HG03108 (cell line): ENCODE measurements at regions not wholly inside any gene's neighbourhood (a gene's known extent, or its start where the extent isn't known, plus 50 kb on each side); places are given as distances from the start of the nearest gene placed in this dataset.

Source experiments
- ATAC-seq: cut with Tn5 transposase; IDR thresholded peaks from one replicate; pipeline ENCODE4 v1.9.1; 2021; ENCODE audit warnings: moderate library complexity; ENCODE audit not compliant: unreplicated experiment

DNA sequence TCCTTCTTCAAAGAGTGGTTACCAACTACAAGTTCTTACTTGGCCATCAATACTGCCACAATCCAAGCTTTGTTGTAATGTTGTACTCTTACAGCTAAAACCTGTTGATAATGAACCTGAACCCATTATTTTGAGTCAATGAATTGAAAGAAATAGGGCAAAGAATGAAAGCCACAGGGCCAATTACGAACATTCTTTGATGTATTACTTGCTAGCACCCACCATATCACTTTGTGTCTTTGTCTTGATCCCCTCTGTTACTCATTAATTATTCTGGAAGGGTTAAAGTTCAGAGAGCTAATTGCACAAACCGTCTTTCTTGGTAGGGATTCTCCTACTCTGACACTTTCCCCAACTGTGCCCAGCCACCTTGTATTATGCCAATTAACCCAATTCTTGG, 53.2 kb upstream of the TFEC start:
- no peak for ATAC-seq

DNA sequence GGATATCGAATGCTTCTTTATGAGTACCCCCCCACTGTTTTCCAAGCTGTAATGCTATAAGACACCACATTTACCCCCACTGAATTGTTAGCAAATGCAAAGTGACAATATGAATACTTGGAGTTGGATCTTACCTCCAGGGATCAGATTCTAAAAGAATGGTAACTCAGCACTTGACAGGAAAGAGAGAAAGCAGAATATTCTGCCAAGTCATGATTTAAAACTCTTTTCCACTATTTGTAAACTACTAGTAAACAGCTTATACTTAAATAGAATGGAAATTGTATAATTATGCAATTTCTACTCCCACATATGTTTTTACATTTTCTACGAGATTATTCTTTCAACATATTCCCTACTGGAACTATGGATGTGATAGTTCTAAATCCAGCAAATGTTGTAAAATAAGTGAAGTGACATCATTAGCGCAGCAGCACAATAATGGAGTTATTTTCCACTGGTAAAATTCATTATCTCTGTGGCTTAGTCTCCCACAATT, 56.0 kb upstream of the TFEC start:
- ATAC-seq = no peak

DNA sequence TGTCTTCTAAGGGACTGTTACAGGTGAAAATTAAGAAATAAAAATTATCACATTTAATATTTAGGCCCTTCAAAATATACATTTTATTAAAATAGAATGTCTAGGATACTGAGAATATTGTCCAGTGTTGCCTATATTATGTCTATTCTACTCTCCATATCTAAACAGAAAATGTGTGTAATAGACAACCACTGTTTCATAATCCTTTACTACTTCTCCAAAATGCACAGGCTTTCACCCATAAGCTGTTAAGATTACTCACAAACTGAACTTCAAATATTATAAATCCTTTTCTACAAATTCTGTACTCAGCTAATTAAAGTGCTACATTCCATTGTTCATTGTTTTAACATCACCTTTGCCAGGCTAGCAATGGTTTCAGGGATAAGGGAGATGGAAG, 56.7 kb upstream of the TFEC start:
- ATAC-seq = no peak

DNA sequence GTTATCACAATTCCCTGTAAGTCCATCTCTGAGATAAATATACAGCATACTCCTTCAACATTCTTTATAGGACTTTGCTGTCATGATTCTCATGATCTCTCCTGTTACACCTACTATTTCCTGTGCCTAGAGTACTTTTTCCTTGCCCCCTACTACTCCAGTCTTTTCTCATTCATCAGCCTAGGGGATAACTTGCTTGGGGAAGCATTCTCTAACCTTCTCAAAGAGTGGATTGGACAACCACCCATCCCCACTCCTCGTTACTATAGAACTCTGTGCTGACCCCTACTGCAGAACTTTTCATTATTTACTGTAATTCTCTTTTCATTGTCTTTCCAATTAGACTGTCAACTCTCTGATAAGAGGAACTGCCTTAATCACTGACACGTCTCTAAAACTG, 57.4 kb upstream of the TFEC start:
- ATAC-seq = no peak

DNA sequence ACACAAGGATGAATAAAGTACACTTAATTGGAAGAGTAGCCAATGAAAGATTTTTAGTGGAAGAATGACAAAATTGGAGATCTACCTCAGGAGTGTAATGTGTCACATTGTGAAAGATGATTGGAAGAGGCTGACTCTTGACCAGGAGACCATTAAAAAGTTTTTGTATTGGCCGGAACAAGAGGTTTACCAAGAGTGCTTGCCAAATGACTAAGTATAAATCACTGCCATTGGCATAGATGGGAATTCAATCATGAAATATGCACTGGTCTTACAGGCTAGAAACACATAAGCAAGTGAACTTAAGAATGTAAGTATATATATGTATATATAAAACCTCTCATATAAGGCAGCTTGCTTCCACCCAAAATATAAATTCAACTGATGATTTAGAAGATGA, 58.7 kb upstream of the TFEC start:
- ATAC-seq = no peak

DNA sequence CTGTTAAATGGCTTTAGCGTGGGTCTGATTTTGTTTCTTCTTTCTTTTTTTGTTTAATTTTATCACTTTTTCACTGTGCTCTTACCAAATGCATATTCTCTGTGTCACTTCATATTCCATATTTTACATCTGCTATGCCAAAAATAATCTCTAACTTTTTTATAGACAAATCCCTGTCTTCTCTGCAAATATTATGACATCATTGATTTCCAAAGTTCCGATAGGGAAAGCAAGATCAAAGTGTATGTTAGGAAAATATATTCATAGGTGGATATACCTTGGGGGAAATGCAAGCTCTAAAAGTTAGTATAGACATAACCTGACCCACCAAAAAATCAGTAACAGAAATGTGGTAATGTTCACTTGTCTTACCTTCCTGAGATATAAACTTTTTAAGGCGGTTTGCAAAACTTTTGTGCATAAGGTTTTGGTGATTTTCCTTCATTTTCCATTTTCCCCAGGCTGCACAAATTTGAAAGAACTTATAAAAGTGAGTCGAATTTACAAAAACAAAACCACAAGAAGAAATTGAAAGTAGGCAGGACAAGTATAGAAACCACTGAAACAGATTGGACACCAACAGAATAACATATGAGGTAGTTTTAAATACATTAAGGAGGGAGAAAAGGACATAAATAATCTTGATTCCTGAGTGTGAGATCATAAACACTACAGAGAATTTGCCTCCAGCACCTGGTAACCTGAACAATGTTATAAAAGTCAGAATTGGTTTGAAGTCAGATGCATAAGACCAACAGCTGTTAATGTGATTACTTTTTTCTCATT, 63.1 kb upstream of the TFEC start:
- no peak for ATAC-seq

DNA sequence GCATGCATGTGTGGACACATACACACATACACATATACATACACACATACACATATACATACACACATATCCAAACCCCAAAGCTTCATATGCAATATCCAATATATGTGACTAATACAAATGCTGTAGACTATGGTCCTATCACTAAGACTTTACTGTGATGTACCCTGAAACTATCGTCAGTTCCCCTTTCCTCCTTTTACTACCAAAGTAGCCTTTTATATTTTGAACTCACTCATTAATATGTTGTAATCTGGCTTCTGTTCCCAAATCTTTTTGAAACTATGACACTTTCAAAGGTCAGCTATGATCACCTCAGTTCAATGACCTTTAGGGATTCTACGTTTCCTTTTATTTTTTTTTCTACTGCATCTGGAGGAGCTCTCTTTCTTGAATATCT, 64.8 kb upstream of the TFEC start:
- no peak for ATAC-seq

DNA sequence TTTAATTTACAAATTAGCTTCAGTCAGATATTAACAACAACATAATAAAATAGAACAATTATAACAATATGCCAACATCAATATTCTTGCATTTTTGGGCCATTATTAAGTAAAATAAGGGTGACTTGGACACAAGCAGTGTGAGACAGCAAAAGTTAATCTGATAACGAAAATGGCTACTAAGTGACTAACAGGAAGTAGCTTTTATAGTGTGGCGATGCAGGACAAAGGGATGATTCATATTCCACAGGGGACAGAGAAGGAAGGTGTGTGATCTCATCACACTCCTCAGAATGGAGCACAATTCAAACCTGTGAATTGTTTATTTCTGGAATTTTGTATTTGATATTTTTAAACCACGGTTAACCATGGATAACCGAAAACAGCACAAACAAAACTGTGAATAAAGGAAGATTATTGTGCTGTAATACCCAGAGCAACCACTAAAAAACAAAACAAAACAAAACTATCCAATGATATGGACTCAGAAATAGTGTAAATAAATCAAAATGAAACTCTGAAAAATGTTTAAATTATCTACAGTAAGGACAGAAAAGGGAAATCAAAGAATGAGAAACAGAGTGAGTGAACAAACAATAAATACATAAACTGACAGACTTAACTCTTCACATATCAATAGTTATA, 66.9 kb upstream of the TFEC start:
- no peak for ATAC-seq

DNA sequence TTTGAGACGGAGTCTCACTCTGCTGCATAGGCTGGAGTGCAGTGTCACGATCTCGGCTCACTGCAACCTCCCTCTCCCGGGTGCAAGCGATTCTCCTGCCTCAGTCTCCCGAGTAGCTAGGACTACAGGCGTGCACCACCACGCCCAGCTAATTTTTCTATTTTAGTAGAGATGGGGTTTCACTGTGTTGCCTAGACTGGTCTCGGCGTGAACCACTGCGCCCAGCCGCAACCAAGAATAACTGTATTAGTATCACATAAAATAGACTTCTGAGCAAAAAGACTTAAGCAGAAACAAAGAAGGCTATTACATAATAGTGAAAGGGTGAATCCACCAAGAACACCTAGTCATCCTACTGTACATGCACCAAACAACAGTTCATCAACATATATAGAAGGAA, 67.6 kb upstream of the TFEC start:
- no peak for ATAC-seq

DNA sequence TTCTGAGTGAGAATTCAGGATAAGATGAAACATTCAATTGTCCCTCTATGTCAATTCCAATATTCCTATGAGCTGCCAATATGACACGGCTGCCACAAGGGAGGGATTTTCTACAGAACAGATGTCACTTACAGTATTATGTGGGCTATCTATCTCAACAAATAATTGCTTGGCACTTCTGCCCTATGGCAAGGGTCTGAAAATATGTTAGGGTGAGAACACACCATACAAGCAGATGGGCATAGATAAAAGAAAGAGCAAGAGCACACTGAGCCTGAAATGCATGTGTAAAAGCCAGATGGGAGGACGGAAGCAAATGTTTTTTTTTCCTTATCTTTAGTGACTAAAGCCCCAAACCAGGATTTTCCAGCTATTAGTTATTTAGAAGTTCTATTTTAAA, 70.1 kb upstream of the TFEC start:
- ATAC-seq = no peak

DNA sequence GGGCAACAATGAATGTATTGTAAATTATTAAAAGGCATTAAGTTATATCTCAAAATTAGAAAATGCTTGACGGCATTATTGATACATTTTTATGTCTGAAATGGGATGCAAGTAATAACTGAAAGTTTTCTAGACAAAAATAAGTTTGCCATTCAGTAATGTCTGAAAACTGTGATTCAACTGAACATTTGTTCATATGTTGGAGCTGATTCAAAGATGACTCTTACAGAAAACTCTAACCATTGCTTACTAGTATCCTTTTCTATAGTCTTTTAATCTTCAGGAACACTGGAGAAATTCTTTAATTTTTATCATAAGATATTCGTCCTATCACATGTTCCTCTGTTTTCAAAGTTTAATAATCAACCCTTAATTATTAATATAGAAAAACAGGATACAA, 71.1 kb upstream of the TFEC start:
- no peak for ATAC-seq

DNA sequence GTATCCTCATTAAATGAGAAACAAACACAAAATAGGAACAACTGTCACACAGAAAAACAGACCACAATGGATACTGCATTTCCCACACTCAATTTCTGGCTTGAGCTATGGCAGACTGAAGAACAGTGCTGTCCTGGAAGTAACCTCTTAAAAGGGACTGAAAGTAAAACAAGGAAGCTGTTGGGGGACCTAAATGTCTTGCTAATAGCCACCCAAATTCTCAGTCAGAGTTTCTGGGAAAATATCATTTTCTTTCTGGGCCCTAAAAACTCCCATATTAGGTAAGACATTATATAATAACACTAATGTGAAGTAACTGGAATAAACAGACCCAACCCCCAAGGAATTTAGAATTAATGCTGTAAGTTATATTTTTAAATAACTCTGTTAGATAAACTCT, 80.9 kb upstream of the TFEC start:
- no peak for ATAC-seq

DNA sequence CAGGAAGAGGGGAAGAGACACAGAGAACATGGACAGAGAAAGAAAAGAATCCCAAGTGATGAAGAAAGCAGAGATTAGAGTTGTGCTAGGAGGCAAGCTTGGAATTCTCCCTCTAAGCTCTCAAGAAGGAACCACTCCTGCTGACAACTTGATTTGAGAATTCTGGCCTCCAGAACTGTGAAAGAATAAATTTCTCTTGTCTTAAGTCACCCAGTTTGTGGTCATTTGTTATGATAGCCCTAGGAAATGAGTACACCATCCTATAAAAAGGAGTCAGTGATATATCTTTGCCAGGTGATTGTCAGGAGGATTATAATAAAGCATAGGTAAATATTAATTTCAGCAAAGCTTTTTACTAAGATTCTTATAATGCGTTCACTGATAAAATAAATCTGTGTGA, 82.7 kb upstream of the TFEC start:
- ATAC-seq = no peak

DNA sequence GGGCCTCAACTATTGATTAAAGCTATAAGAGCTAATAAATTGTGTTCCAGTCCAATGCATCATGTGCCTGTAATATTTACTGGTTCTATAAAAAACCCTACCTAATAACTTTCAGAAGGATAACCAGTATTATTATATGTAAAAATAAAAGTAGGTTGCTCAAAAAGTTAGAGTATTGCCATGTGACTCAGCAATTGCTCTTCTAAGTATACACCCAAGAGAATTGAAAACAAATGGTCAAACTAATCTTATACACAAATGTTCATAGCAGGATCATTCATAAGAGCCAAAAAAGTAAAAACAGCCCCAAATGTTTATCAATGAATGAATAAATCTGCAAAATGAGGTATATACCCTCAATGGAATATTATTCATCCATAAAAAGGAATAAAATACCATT, 89.5 kb upstream of the TES start:
- ATAC-seq = no peak

DNA sequence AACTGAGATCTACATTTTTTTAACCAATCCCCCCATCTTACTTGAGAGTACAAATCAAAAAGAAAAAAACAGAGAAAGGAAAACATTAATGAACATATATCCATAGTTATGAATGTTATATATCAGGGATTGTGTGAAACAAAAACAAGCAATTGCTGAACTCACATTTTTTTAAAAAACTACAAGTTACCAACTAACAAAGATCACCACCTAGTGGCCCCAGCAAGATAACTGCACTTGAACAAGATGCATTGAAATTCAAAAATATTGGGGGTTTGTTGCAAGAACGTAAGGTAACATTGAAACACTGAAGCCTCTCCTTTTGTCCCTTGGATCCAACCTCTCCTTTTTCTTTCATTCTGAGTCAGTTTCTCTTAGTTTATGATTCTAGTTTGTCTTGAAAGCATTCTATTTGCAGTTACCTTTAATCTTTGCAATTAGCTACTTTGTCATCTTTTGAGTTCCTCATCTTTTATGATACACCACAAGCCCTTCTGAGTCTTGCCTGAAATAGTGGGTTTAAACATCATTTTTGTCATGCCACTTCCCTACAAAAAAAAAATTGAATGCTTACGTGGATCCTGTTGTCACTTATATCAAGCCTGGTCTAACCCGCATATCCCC, 87.3 kb upstream of the TES start:
- ATAC-seq = no peak

DNA sequence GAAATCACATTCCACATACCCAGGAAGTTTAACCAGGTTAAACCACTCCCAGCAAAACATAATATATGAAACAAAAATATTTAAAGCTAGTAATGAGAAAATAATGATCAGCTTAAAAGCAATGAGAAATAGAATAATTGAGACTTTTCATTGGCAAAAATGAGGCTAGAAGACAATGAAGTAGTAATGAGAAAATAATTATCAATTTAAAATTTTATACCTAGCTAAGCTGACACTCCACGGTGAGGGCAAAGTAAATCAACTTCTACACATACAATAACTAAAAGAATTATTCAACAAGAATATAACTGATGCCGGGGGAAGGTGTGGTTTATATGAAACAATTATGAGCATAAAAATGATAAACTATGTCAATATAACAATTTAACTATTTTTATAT, 82.2 kb upstream of the TES start:
- no peak for ATAC-seq

DNA sequence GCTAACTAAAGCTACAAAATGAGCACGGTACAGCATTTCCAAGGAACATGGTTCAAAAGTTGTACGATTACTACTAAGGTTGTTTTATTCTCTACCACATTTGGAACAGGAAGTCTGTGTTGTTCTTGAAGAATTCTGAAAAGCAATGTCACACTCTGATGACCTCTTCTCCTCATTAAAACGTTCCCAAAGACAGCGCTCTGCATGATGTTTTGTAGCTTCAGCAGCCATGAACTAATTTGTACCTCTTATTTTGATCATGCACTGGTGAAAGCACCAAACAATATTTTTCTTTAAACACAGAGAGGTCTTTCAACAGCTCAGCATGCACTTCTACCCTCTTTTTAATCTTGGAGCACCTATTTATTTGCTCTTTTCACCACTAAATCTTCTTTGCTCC, 75.0 kb upstream of the TES start:
- ATAC-seq = no peak

DNA sequence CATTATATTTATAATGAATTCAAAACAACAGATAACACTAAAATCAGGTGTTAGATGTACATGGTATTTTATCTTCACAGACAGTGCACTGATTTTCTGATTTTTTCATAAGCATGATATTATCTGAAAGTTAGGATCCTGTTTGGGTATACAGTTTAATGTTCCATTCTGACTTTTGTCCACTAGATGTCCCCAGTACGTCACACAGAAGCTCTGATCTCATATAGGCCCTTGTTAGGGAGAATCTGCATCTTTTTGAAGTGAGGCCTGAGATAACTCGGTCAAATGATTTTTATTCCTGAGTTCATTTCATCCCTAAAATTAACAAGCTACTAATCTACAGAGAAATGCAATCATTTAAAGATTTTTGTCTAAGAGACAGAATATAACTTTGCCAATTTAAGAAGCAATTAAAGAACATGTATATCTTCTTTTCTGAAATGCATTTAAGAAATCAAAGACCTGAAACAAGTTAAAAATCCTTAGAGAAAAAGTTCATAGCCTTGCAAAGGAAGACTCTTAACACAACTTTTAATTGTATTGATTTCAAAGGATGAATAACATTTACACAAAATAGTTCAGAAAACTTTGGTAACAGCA, 72.0 kb upstream of the TES start:
- ATAC-seq = peak; percentile 96

DNA sequence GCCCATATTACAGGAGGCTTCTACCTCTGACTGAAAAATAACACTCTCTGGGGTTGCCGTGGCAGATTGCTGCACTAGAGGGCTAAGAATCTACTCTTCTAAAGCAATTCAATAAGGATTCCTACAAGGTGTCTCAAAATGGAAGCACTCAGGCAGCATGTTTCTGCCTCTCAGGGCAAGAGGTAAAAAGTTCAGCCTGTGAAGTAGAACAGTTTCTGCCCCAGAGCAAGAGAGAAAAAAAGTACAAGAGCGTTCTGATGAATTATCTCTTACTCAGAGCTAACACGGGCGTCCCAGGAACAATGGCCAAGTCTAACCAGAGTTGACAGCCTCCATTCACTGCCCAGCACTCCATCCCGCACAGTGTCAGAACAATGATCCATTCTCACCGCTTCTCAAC, 71.3 kb upstream of the TES start:
- ATAC-seq = no peak

DNA sequence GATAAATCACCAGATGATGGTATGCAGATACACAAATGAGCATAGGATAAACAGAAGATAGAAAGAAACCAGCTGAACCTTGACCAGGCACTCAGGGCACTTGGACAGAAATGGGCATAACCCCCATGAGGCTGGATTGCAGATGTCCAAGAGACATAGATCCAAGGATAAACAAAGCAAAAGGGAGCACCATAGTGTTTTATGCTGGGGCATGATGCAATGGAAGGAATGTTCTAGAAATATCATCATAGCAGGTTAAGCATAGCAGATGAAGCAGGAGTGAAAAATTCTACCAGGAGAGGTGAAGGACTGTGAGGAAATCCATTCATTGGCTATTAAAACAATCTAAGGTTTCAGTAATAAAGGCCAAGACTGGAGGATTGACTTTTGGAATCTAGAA, 70.5 kb upstream of the TES start:
- no peak for ATAC-seq

DNA sequence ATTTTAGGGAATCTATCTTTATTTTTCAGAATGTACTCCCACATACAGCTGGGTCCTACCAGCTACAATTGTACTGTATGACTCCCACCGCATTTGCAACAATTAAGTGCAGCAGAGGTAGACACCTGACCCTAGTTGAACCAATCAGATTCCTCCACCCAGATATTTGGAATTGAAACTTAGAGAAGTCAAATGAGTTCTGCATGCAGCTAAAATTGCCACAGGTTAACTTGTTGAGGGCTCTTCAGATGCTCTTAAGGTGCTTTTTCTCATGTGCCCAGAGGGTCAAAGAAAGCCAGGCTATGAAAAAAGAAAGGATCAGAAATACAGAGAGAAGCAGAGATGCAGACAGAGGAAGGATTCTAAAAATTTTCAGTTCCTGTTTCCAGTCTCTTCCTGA, 68.0 kb upstream of the TES start:
- ATAC-seq = no peak

DNA sequence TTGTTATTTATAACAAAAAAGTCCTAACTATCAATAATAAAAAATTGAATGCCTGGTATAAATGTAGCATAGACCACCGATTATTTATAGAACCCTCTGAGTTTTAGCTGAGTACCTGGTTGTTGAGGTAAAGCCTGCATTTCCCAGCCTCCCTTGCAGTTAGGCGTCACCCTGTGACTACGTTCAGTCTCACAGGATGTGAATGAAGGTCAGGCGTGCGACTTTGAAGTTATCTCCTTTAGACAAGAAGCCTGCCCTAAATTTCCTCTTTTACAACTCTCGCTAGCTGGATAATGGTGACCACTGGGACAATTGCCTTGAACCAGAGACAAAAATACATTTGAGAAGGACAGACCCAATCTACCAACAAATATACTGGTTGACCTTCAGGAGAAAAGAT, 67.5 kb upstream of the TES start:
- no peak for ATAC-seq
